ENCODE measurements at regions not wholly inside any gene's neighbourhood (a gene's known extent, or its start where the extent isn't known, plus 50 kb on each side); places are given as distances from the start of the nearest gene placed in this dataset.

DNA sequence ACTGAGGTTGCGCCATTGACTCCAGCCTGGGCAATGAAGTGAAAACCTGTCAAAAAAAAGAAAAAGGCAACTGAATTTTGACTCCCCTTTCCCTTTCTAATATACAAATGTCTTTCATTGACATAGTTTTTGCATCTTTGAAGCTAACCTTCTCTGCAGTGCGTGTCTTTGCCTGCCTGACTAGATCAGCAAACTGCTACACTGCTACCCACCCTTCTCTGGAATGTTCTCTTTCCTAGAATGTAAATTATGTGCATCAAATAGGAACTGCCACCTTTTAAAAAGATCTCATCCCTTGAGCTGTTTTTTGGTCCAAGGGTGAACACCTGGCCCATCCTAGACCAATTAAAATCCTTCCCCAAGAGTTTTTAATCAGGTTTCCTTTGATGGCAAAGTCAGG lies 127.6 kb downstream of the SLC28A3 start:
- no peaks in the 10 kb centered on the region for H3K27me3 ChIP-seq (ENCODE audit: low read length)
- no peak overlapping the region for H2AFZ ChIP-seq (ENCODE audit: low read length)
- no peaks in the 10 kb centered on the region for H3K36me3 ChIP-seq (ENCODE audit: low read depth, low read length)
- no peaks in the 10 kb centered on the region for H3K4me1 ChIP-seq (ENCODE audit: insufficient read depth, low read length)
- ATAC-seq (no peak), DNase-seq (no peak)
- ChIA-PET POLR2A (ENCODE audit: unreplicated experiment) (no interaction called here), CTCF (no interaction called here)
- H3K27ac ChIP-seq (ENCODE audit: low read length): no peak overlapping the region
- no peaks in the 10 kb centered on the region for H3K79me2 ChIP-seq (ENCODE audit: low read length)
- TF ChIP-seq CTCF (conservative IDR thresholded peaks at IDR 0.05; ENCODE audit: low read depth, low read length) (no peak), EZH2phosphoT487 (IDR thresholded peaks at IDR 0.05; ENCODE audit: borderline replicate concordance, low read length) (no peak), EZH2 (IDR thresholded peaks at IDR 0.05; ENCODE audit: low read length, unreplicated experiment) (no peak)
- H4K20me1 ChIP-seq (ENCODE audit: low read length): no peaks in the 10 kb centered on the region
- BruUV-seq (replicated peaks): no TSS peak
- H3K4me2 ChIP-seq (ENCODE audit: low read length): no peak overlapping the region
- intact Hi-C loops (cut with micrococcal nuclease): no loop called here
- H3K9me2 ChIP-seq (replicated peaks; ENCODE audit: low read length): no peaks in the 10 kb centered on the region
- no peak overlapping the region for H3K9ac ChIP-seq (ENCODE audit: low read length)
- no peak overlapping the region for H3K4me3 ChIP-seq (ENCODE audit: low read length)
- H3K9me3 ChIP-seq (ENCODE audit: low read length): no peaks in the 10 kb centered on the region
- H3F3A ChIP-seq (ENCODE audit: low read length, unreplicated experiment): no peaks in the 10 kb centered on the region

DNA sequence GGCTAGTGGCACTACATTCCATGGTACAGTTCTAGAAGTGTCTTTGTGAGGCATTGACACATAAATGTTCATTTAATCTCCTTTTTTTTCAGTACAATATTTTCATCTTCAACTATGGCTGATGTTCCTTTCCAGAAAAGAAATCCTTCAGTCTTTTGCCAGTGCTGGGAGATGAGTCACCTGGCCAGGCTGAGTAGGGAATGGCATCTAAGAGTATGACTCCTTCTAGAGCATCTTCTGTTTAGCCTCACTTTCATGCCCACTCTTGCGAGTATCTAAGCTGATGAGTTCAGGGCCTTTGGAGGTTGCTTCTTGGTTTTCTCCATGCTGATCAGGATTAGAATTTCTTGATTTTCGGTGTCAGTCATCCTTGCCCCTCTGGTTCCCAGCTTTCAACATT lies 124.4 kb downstream of the SLC28A3 start:
- ChIA-PET CTCF (no interaction called here), POLR2A (ENCODE audit: unreplicated experiment) (no interaction called here)
- TF ChIP-seq CTCF (conservative IDR thresholded peaks at IDR 0.05; ENCODE audit: low read depth, low read length) (no peak), EZH2 (IDR thresholded peaks at IDR 0.05; ENCODE audit: low read length, unreplicated experiment) (no peak), EZH2phosphoT487 (IDR thresholded peaks at IDR 0.05; ENCODE audit: borderline replicate concordance, low read length) (no peak)
- intact Hi-C loops (cut with micrococcal nuclease): no loop called here
- no peaks in the 10 kb centered on the region for H3K36me3 ChIP-seq (ENCODE audit: low read depth, low read length)
- H3K9me3 ChIP-seq (ENCODE audit: low read length): no peaks in the 10 kb centered on the region
- DNase-seq: no peak
- no peak overlapping the region for H3K9ac ChIP-seq (ENCODE audit: low read length)
- no TSS peak for BruUV-seq (replicated peaks)
- no peak overlapping the region for H3K27ac ChIP-seq (ENCODE audit: low read length)
- H3K79me2 ChIP-seq (ENCODE audit: low read length): no peaks in the 10 kb centered on the region
- H3K9me2 ChIP-seq (replicated peaks; ENCODE audit: low read length): no peaks in the 10 kb centered on the region
- ATAC-seq: no peak
- H3K4me1 ChIP-seq (ENCODE audit: insufficient read depth, low read length): no peaks in the 10 kb centered on the region
- H2AFZ ChIP-seq (ENCODE audit: low read length): no peak overlapping the region
- H3K4me2 ChIP-seq (ENCODE audit: low read length): no peak overlapping the region
- no peaks in the 10 kb centered on the region for H3F3A ChIP-seq (ENCODE audit: low read length, unreplicated experiment)
- no peaks in the 10 kb centered on the region for H4K20me1 ChIP-seq (ENCODE audit: low read length)
- no peak overlapping the region for H3K4me3 ChIP-seq (ENCODE audit: low read length)
- H3K27me3 ChIP-seq (ENCODE audit: low read length): 0 out of 2 replicates have a peak, but pooled peaks cover 5% of the 10 kb centered on the region

DNA sequence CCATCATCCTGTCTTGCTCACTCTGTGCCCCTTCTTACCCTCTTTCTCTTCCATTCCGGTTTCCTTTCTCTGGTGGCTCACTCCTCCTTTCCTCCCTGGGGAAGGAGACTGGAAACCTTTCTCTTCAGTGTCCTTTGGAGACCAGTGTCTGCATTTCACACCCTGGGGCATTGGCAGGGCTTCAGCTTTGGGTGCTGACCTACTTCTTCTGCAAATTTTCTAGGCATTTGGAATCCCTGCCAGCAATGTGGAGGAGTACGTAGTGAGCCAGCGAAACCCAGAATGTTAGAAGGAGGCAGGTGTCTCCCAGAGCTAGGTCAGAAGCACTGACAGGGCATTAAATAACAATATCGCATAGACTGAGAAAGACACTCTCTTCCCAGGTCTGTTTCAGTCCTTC lies 122.2 kb downstream of the SLC28A3 start:
- Histone ChIP-seq H2AFZ (ENCODE audit: low read length) (no peak overlapping the region), H3K4me1 (ENCODE audit: insufficient read depth, low read length) (no peaks in the 10 kb centered on the region), H3K4me2 (ENCODE audit: low read length) (no peak overlapping the region), H3F3A (ENCODE audit: low read length, unreplicated experiment) (no peaks in the 10 kb centered on the region), H3K9ac (ENCODE audit: low read length) (no peak overlapping the region), H3K27ac (ENCODE audit: low read length) (no peak overlapping the region), H3K27me3 (ENCODE audit: low read length) (0 out of 2 replicates have a peak, but pooled peaks cover 5% of the 10 kb centered on the region), H3K79me2 (ENCODE audit: low read length) (no peaks in the 10 kb centered on the region), H3K9me3 (ENCODE audit: low read length) (no peaks in the 10 kb centered on the region), H4K20me1 (ENCODE audit: low read length) (no peaks in the 10 kb centered on the region), H3K4me3 (ENCODE audit: low read length) (no peak overlapping the region), H3K36me3 (ENCODE audit: low read depth, low read length) (no peaks in the 10 kb centered on the region), H3K9me2 (replicated peaks; ENCODE audit: low read length) (no peaks in the 10 kb centered on the region)
- no peak for TF ChIP-seq EZH2 (IDR thresholded peaks at IDR 0.05; ENCODE audit: low read length, unreplicated experiment)
- no peak for TF ChIP-seq CTCF (conservative IDR thresholded peaks at IDR 0.05; ENCODE audit: low read depth, low read length)
- no peak for TF ChIP-seq EZH2phosphoT487 (IDR thresholded peaks at IDR 0.05; ENCODE audit: borderline replicate concordance, low read length)
- CTCF ChIA-PET: no interaction called here
- no TSS peak for BruUV-seq (replicated peaks)
- POLR2A ChIA-PET (ENCODE audit: unreplicated experiment): no interaction called here
- ATAC-seq (no peak), DNase-seq (no peak)
- intact Hi-C loops (cut with micrococcal nuclease): no loop called here
